Trophoblast cell (in vitro differentiated cells and primary cell): ENCODE measurements at regions not wholly inside any gene's neighbourhood (a gene's known extent, or its start where the extent isn't known, plus 50 kb on each side); places are given as distances from the start of the nearest gene placed in this dataset.

ENCODE experiments used
- DNase-seq, 2 donors: peaks; one replicate each; pipeline ENCODE4 v3.0.0-alpha.2; 2016
- H2AFZ ChIP-seq: 2 replicates; pipeline ENCODE4 v1.6.1; 2013; ENCODE audit warnings: low read length, moderate library complexity, mild to moderate bottlenecking; ENCODE audit not compliant: insufficient read depth, poor library complexity
- H2AK5ac ChIP-seq: 2 replicates; pipeline ENCODE4 v1.6.1; 2013; ENCODE audit warnings: mild to moderate bottlenecking, low read length
- H2BK120ac ChIP-seq: 2 replicates; pipeline ENCODE4 v1.6.1; 2013; ENCODE audit warnings: low read length, mild to moderate bottlenecking, moderate library complexity; ENCODE audit not compliant: insufficient read depth, poor library complexity
- H2BK12ac ChIP-seq: 2 replicates; pipeline ENCODE4 v1.6.1; 2013; ENCODE audit warnings: mild to moderate bottlenecking, low read length, moderate library complexity
- H2BK5ac ChIP-seq: 2 replicates; pipeline ENCODE4 v1.6.1; 2013; ENCODE audit warnings: low read length, low read depth, moderate library complexity, mild to moderate bottlenecking; ENCODE audit not compliant: poor library complexity
- H3K14ac ChIP-seq: 2 replicates; pipeline ENCODE4 v1.6.1; 2013; ENCODE audit warnings: mild to moderate bottlenecking, low read length
- H3K18ac ChIP-seq: 2 replicates; pipeline ENCODE4 v1.6.1; 2013; ENCODE audit warnings: mild to moderate bottlenecking, low read length
- H3K23ac ChIP-seq: 2 replicates; pipeline ENCODE4 v1.6.1; 2013; ENCODE audit warnings: low read length
- H3K27ac ChIP-seq: 2 replicates; pipeline ENCODE4 v1.5.1; 2013; ENCODE audit warnings: low read depth, mild to moderate bottlenecking, inconsistent platforms, low read length, moderate library complexity
- H3K27me3 ChIP-seq: 2 replicates; pipeline ENCODE4 v1.6.1; 2013; ENCODE audit warnings: inconsistent platforms, mild to moderate bottlenecking, low read length, moderate library complexity; ENCODE audit not compliant: insufficient read depth
- H3K36me3 ChIP-seq, 2 experiments: 1 replicate in 1 of 2; 2 replicates in 1 of 2; pipeline ENCODE4 v1.6.1; 2013; ENCODE audit warnings: low read length in 2 of 2, mild to moderate bottlenecking in 2 of 2, moderate library complexity in 1 of 2; ENCODE audit not compliant: insufficient read depth in 2 of 2, control insufficient read depth in 1 of 2
- H3K4ac ChIP-seq: 2 replicates; pipeline ENCODE4 v1.6.1; 2013; ENCODE audit warnings: low read depth, mild to moderate bottlenecking, low read length, moderate library complexity
- H3K4me1 ChIP-seq, 2 experiments: 1 replicate in 1 of 2; 2 replicates in 1 of 2; pipeline ENCODE4 v1.6.1; 2013; ENCODE audit warnings: low read length in 2 of 2, mild to moderate bottlenecking in 2 of 2, moderate library complexity in 1 of 2; ENCODE audit not compliant: insufficient read depth in 2 of 2, control insufficient read depth in 1 of 2
- H3K4me2 ChIP-seq: 2 replicates; pipeline ENCODE4 v1.6.1; 2013; ENCODE audit warnings: inconsistent platforms, mild to moderate bottlenecking, low read length, moderate library complexity
- H3K4me3 ChIP-seq: 2 replicates; pipeline ENCODE4 v1.5.1; 2013; ENCODE audit warnings: mild to moderate bottlenecking, low read depth, low read length, inconsistent platforms
- H3K79me1 ChIP-seq: one replicate; pipeline ENCODE4 v1.6.1; 2013; ENCODE audit warnings: low read length
- H3K79me2 ChIP-seq: 2 replicates; pipeline ENCODE4 v1.6.1; 2013; ENCODE audit warnings: low read length, mild to moderate bottlenecking; ENCODE audit not compliant: control insufficient read depth, insufficient read depth, poor library complexity
- H3K9ac ChIP-seq: 2 replicates; pipeline ENCODE4 v1.6.1; 2013; ENCODE audit warnings: mild to moderate bottlenecking, low read length
- H3K9me3 ChIP-seq: 2 replicates; pipeline ENCODE4 v1.6.1; 2013; ENCODE audit warnings: low read depth, mild to moderate bottlenecking, control low read depth, inconsistent platforms, low read length; ENCODE audit not compliant: insufficient read depth
- H4K12ac ChIP-seq: 2 replicates; pipeline ENCODE4 v1.6.1; 2013; ENCODE audit warnings: low read depth, mild to moderate bottlenecking, low read length, moderate library complexity
- H4K8ac ChIP-seq: 2 replicates; pipeline ENCODE4 v1.6.1; 2013; ENCODE audit warnings: low read depth, mild to moderate bottlenecking, low read length, moderate library complexity
- H4K91ac ChIP-seq: one replicate; pipeline ENCODE4 v1.6.1; 2013; ENCODE audit warnings: low read depth, mild to moderate bottlenecking, low read length, moderate library complexity
- WGBS: extraction: QIAGEN DNeasy Blood & Tissue Kit; methylation state at CpG from one replicate; pipeline ENCODE4 v1.1.7; 2013; ENCODE audit warnings: missing lambda C conversion rate; ENCODE audit not compliant: insufficient read length, insufficient coverage; ENCODE audit errors: extremely low coverage; 5-methylcytosine and 5-hydroxymethylcytosine counted together

DNA sequence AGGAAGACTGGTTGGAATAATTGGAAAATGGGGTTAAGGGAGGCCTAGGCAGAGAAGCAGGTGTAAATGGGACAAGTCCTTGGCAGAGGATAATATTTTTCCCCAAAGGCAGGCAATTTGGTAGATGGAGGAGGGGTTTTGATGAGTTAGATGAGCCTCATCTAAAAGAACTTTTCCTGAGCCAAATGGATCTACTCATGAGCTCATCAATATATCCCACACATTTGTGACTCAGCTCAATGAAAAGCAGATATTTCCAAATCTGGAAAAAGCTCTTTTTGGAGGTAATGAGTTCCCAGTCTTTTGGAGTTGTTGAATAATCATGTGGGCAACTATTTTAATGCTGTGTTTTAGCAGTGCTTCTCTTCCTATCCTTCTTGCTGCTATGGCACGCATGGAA lies 685.5 kb upstream of the CITED2 start:
- no peak overlapping the region for H2BK5ac ChIP-seq
- no peak overlapping the region for H2BK12ac ChIP-seq
- peaks cover 3% of the 10 kb centered on the region for H3K79me1 ChIP-seq
- H3K36me3 ChIP-seq = no peaks in the 10 kb centered on the region
- no peak overlapping the region for H3K9ac ChIP-seq
- no peak overlapping the region for H3K18ac ChIP-seq
- H4K91ac ChIP-seq = no peak overlapping the region
- H2BK120ac ChIP-seq = peak overlapping the region; percentile 6
- H2AK5ac ChIP-seq = no peak overlapping the region
- no peak overlapping the region for H3K23ac ChIP-seq
- H3K4me1 ChIP-seq = peaks cover 3 to 5% of the 10 kb centered on the region in 2 experiments
- no peaks in the 10 kb centered on the region for H3K79me2 ChIP-seq
- no peaks in the 10 kb centered on the region for H3K27me3 ChIP-seq
- H3K4me3 ChIP-seq = no peak overlapping the region
- H3K4ac ChIP-seq = no peak overlapping the region
- no peaks in the 10 kb centered on the region for H3K9me3 ChIP-seq
- no peak overlapping the region for H4K8ac ChIP-seq
- H2AFZ ChIP-seq = no peak overlapping the region
- no CpG with 5 or more reads among the region's 1 CpG for WGBS
- H3K4me2 ChIP-seq = no peak overlapping the region
- no peak overlapping the region for H3K14ac ChIP-seq
- H4K12ac ChIP-seq = no peak overlapping the region
- H3K27ac ChIP-seq = no peak overlapping the region
- no peak for DNase-seq

- Histone ChIP-seq H3K79me2 (no peaks in the 10 kb centered on the region), H3K4me2 (no peak overlapping the region), H3K23ac (no peak overlapping the region), H4K12ac (no peak overlapping the region), H3K4me1 (peaks cover 3 to 5% of the 10 kb centered on the region in 2 experiments), H3K9me3 (no peaks in the 10 kb centered on the region), H3K79me1 (peaks cover 3% of the 10 kb centered on the region), H3K36me3 (no peaks in the 10 kb centered on the region), H3K27ac (no peak overlapping the region), H3K4me3 (no peak overlapping the region), H2BK5ac (no peak overlapping the region), H4K91ac (no peak overlapping the region), H3K4ac (no peak overlapping the region), H3K14ac (no peak overlapping the region), H2AK5ac (no peak overlapping the region), H3K9ac (no peak overlapping the region), H2BK120ac (no peak overlapping the region), H2AFZ (no peak overlapping the region), H4K8ac (no peak overlapping the region), H2BK12ac (no peak overlapping the region), H3K18ac (no peak overlapping the region), H3K27me3 (no peaks in the 10 kb centered on the region)
- WGBS = no CpG with 5 or more reads among the region's 2 CpGs
- DNase-seq = peak; percentile 79 to 97
Measured at GRCh38 chr6:140058863-140059262, 684.4 kb upstream of the CITED2 start.

- no CpG with 5 or more reads among the region's 6 CpGs for WGBS
- no peak overlapping the region for H3K23ac ChIP-seq
- H3K9me3 ChIP-seq = no peaks in the 10 kb centered on the region
Measured at GRCh38 chr6:140052736-140053729, 678.6 kb upstream of the CITED2 start.

GRCh38 chr6:140051521-140052512 lies 677.4 kb upstream of the CITED2 start:
- Histone ChIP-seq H3K9ac (no peak overlapping the region), H2BK12ac (no peak overlapping the region), H2AFZ (no peak overlapping the region), H3K14ac (no peak overlapping the region), H3K4me3 (no peak overlapping the region), H3K18ac (no peak overlapping the region), H3K4me1 (no peaks in the 10 kb centered on the region), H3K4me2 (no peak overlapping the region), H2AK5ac (no peak overlapping the region), H4K8ac (no peak overlapping the region), H4K12ac (no peak overlapping the region), H3K79me2 (no peaks in the 10 kb centered on the region), H3K27me3 (no peaks in the 10 kb centered on the region), H3K27ac (no peak overlapping the region), H3K4ac (no peak overlapping the region), H3K23ac (no peak overlapping the region), H3K79me1 (peaks cover 1% of the 10 kb centered on the region), H3K9me3 (no peaks in the 10 kb centered on the region), H2BK5ac (no peak overlapping the region), H4K91ac (peak overlapping the region; percentile 5), H3K36me3 (no peaks in the 10 kb centered on the region), H2BK120ac (no peak overlapping the region)
- WGBS = no CpG with 5 or more reads among the region's 7 CpGs
- peak; percentile 77 to 94 for DNase-seq

More at GRCh38 chr6:140052736-140053729, 678.6 kb upstream of the CITED2 start:
- H3K4me2 ChIP-seq = no peak overlapping the region
- no peaks in the 10 kb centered on the region for H3K4me1 ChIP-seq
- H2BK5ac ChIP-seq = no peak overlapping the region
- H4K91ac ChIP-seq = no peak overlapping the region
- no peak overlapping the region for H3K4ac ChIP-seq
- no peak overlapping the region for H3K4me3 ChIP-seq
- no peak overlapping the region for H3K18ac ChIP-seq
- H2AK5ac ChIP-seq = no peak overlapping the region
- H3K79me2 ChIP-seq = no peaks in the 10 kb centered on the region
- H2BK12ac ChIP-seq = no peak overlapping the region
- no peak overlapping the region for H3K14ac ChIP-seq
- H3K79me1 ChIP-seq = peaks cover 1% of the 10 kb centered on the region
- no peak overlapping the region for H2AFZ ChIP-seq
- H4K12ac ChIP-seq = no peak overlapping the region
- no peak overlapping the region for H4K8ac ChIP-seq
- H3K27ac ChIP-seq = no peak overlapping the region
- no peaks in the 10 kb centered on the region for H3K27me3 ChIP-seq
- DNase-seq = peak; percentile 26 to 52
- H3K36me3 ChIP-seq = no peaks in the 10 kb centered on the region
- H2BK120ac ChIP-seq = no peak overlapping the region
- H3K9ac ChIP-seq = no peak overlapping the region
